ENCODE measurements at regions not wholly inside any gene's neighbourhood (a gene's known extent, or its start where the extent isn't known, plus 50 kb on each side); places are given as distances from the start of the nearest gene placed in this dataset.

DNA sequence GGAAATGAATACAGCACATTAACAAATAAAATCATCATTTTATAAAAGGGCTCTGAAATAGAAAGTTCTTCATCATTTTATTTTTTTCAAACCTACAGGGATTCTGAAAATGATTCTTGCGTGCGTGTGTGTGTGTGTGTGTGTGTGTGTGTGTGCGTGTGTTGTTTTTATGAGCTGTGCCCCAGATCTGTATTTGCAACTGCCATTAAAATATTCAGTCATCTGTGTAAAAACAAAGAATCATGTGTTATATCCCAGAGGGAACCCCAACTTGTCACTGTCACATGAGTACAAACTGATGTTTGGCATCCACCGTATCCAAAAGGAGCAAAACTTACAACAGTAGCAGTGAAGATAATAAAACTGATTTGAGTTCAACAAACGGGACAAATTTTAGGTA is 635.4 kb upstream of the PFKP start:
- no peak for DNase-seq

DNA sequence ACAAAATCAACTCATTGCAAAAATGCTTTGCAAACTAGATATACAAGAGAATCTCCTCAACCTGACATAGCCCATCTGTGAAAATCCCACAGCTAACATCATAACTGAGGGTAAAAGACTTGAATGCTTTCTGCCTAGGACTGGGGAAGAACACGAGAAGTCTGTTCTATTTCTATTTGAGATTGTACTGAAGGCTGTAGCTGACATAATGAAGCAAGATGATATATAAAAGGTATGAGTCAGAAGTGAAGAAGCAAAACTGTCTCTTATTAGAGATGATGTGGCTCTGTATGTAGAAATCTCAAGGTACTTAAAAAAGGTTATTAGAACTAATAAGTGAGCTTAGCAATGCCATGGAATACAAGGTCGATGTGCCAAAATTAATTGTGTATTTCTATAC is 639.9 kb upstream of the PFKP start:
- DNase-seq: no peak

DNA sequence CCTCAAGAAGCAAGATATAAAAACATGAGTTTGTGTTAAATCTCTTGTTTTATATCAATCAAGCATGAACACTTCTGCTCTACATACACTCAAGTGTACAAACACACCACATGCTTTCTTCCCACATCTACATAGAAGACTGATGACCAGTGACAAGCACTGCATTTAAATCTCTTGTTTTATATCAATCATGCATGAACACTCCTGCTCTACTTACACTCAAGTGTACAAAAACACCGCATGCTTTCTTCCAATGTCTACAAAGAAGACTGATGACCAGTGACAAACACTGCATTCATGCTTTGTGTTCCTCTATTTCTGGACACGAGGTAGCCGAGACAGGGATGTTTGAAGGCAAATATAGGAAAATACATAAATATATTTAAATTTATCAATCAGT is 642.0 kb upstream of the PFKP start:
- no peak for DNase-seq

GRCh38 chr10:2414562-2414961 is 652.8 kb upstream of the PFKP start:
- no peak for DNase-seq

- DNase-seq: no peak
Measured at GRCh38 chr10:2414039-2414438, 653.3 kb upstream of the PFKP start.

GRCh38 chr10:2410049-2410448 is 657.3 kb upstream of the PFKP start:
- no peak for DNase-seq

DNA sequence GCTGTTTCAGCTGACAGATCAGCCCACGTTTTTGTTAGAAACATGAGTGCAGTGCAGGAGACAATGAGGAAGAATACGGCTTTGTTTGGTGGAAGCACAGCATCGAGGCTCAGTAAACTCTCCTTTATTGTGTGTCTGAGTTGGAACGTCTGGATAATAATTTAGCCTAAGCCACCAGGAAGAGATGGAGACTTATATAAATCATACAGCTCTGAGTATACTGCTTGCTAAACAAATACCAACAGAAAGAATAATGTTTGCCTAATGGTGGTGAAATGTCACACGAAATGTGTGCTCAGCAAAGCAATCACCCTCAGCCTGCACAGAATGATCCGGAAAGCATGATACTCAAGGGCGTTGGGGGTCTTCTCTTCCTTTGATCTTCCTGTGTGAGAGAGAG is 664.1 kb upstream of the ADARB2 start:
- no peak for DNase-seq

- no peak for DNase-seq
Measured at GRCh38 chr10:2399482-2399881, 662.2 kb upstream of the ADARB2 start.

- no peak for DNase-seq
Measured at GRCh38 chr10:2392145-2392812, 655.0 kb upstream of the ADARB2 start.

- no peak for DNase-seq
Measured at GRCh38 chr10:2387672-2388071, 650.3 kb upstream of the ADARB2 start.

- DNase-seq: no peak
Measured at GRCh38 chr10:2387261-2387660, 649.9 kb upstream of the ADARB2 start.

GRCh38 chr10:2380218-2380617 is 642.9 kb upstream of the ADARB2 start:
- DNase-seq: no peak

- no peak for DNase-seq
Measured at GRCh38 chr10:2367083-2367482, 629.8 kb upstream of the ADARB2 start.

GRCh38 chr10:2366264-2366931 is 629.1 kb upstream of the ADARB2 start:
- DNase-seq: no peak

DNA sequence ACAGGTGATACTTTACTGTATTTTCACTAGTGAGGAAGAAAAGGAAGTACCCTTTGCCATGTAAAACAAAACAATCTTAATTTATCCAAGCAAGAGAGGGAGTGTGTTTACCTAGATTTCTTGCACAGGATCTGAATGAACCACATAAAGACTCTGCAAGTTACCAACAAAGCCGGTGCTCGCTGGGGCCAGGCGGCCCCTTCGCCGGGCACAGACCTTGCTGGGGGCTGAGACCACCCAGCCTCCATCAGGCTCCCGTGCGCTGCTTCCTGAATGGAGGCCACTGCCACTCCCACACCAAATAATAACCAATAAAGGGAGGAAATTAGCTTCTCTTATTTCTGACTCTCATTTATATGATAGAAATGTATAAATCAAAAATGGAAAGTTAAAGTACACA is 625.0 kb upstream of the ADARB2 start:
- no peak for DNase-seq

DNA sequence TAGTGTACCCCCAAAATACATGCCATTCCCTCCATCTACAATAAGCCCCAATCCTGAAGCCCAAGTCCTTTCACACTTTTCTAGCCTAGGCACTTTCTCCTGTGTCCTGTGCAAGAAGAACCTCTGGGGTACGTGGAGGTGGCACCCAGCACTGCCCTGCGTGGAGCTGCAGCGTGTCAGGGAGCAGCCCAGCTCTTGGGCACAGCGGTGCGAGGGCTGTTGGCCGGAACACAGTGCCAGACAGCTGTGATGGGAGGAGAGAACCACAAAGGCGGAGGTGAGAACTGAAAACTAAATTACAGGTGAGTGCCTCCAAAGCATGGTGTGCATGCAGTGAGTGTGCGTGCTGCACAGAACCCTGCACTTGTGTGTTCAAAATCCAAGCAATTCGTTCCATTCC is 621.3 kb upstream of the ADARB2 start:
- DNase-seq: no peak

DNA sequence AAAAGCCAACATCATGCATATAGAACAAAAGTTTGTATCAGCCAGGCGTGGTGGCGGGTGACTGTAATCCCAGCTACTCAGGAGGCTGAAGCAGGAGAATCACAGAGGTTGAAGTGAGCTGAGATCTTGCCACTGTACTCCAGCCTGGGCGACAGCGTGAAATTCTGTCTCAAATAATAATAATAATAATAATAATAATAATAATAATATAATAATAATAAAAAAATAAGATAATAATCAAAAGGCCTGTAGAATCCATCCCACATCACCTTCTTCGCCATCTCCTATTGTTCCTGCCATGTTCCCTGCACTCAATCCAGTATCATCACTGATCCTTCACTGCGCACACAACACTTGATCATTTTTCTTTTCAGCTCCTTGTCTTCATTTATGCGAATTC is 619.3 kb upstream of the ADARB2 start:
- DNase-seq: no peak

GRCh38 chr10:2351566-2351965 is 614.2 kb upstream of the ADARB2 start:
- no peak for DNase-seq

- DNase-seq: no peak
Measured at GRCh38 chr10:2342206-2342605, 604.9 kb upstream of the ADARB2 start.

DNA sequence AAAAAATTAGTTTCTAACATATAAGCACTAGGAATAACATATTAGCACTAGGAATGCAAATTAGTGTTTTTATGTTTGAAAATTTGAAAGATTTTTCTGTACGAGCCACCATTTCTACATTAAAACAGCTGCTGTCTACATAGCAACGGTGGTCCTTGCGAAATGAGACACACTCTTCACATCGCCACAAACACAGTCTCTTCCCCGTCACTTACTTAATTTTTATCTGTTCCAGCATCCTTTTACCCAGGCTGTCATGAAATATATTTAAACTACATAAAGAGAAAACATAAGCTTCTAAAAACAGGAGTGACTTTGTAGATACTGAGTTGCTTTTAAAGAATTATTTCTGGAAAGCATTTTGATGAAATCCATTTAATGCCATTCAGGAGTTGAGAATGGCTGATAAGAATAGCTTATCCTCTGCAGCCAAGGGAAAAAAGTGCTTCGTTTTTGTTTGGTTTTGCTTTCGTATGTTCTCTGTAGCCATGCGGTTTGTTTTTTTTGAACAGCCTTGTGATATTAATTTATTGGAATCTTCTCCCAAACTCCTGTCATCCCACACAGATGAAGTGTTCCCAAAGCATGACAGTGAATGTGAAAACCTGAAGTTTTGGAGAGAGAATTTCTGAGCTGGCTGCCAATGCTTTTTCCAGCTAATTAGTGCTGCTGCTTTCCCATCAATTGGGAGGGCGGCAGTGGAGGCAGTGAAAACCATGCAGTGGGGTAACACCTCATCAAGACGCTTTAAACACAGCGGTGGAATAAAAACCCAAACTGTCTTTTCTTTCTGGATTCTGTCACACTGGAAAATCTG is 603.7 kb upstream of the ADARB2 start:
- DNase-seq: peak; percentile 50

GRCh38 chr10:2335626-2336025 is 598.3 kb upstream of the ADARB2 start:
- no peak for DNase-seq

- no peak for DNase-seq
Measured at GRCh38 chr10:2334575-2334974, 597.2 kb upstream of the ADARB2 start.

GRCh38 chr10:2329082-2329481 is 591.8 kb upstream of the ADARB2 start:
- DNase-seq: no peak

GRCh38 chr10:2326411-2326810 is 589.1 kb upstream of the ADARB2 start:
- no peak for DNase-seq

All from hindlimb muscle (tissue), 1 donor.